DMS 273 treated with DMSO at 0.1 percent for 48 hours (cell line): ENCODE measurements at regions not wholly inside any gene's neighbourhood (a gene's known extent, or its start where the extent isn't known, plus 50 kb on each side); places are given as distances from the start of the nearest gene placed in this dataset.

Experiments
- DNase-seq: peaks from one replicate; lab custom pipeline; 2025; lab: John Stamatoyannopoulos, UW

DNA sequence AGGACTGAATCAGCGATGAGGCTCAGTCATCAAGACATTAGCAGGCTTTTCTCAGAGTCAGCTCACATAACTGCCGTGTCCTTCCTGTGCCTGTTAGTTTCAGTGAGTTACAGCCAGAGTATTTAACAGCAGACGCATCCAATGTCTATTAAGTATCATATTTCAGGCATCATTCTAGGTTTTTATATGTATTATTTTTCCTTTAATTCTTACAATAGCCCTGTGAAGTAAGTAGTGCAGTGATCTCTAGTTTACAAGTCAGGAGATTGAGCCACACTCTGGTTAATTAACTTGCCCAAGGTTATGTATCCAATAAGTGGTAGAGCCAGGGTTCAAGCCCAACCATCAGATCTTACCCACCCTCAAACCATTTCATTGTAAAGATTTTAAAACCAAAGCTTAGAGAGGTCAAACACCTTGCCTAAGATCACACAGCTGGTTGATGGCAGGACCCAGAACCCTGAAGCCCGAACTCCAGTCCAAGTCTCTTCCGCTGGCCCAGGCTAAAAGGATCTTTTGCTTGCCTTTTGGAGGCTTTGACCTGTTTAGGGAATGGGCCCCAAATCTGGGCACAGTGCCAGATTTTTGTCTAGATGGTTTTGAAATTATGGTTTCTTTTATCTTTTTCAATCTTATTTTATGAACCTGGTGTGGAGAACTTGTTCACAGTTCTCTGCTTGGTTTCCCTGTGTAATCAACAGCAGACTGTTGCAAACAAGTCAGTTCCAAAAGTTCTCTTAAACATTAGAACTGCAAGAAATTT is 261.2 kb upstream of the CLINT1 start:
- DNase-seq, result no peak

- DNase-seq, result no peak
Observed at GRCh38 chr5:158117467-158118160, 258.7 kb upstream of the CLINT1 start.

DNA sequence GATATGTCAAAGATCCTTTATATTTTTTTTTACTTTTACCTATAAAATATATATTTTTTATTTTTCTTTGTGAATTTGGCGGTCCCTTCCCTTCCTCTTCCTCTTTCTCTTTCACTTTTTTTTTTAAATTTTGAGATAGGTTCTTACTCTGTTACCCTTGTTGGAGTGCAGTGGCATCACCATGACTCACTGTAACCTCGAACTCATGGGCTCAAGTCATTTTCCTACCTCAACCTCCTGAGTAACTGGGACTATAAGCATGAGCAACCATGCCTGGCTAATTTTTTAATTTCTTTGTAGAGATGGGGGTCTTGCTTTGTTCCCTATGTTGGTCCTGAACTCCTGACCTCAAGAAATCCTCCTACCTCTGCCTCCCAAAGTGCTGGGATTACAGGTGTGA is 258.0 kb upstream of the CLINT1 start:
- DNase-seq, result no peak

- DNase-seq, result no peak
Observed at GRCh38 chr5:158115468-158115867, 256.5 kb upstream of the CLINT1 start.

GRCh38 chr5:158108177-158108576 is 249.2 kb upstream of the CLINT1 start:
- no peak for DNase-seq

GRCh38 chr5:158100373-158100888 is 241.5 kb upstream of the CLINT1 start:
- DNase-seq, result no peak

DNA sequence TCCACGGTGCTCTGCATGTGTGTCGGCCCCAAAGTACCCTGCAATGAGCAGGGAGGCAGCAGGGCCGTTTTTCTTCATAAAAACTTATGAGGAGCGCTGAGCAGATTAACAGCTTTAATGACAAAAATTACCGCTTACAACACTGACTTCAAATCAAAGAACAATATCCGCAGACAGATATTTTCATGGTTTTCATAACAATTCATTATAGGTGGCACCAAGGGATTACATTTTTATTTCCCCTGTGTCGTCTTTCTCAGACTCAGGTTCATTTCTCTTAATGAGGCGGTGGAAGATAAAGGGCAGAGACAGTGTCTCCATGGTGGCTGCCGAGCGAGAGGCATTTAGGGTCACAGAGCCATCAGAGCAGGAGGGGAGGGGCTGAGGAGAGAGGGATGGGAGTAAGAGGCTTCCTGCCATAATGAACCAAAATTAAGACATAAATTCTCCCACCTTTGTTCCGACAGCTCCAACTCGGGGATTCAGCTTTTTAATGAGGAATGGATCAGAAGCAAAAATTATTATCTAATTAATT is 240.7 kb upstream of the CLINT1 start:
- DNase-seq, result no peak

DNA sequence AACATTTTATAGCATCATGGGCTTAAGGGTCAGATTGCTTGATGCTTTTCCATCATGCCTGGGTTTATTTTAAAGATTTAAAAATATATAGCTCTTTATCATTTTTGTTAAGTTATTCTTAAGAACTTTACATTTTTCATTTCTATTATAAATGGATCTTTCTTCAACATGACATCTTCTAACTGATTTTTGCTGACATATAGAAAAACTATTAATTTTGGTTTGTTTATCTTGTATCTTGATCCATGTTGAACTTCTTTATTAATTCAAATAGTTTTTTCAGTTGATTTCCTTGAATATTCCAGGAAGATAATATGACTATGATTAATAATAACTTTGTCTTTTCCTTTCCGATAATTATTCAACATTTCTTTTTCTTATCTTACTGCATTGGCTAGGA is 237.9 kb upstream of the CLINT1 start:
- DNase-seq, result no peak

- no peak for DNase-seq
Observed at GRCh38 chr5:158086856-158087255, 227.9 kb upstream of the CLINT1 start.

- DNase-seq, result no peak
Observed at GRCh38 chr5:158084292-158084691, 225.3 kb upstream of the CLINT1 start.

DNA sequence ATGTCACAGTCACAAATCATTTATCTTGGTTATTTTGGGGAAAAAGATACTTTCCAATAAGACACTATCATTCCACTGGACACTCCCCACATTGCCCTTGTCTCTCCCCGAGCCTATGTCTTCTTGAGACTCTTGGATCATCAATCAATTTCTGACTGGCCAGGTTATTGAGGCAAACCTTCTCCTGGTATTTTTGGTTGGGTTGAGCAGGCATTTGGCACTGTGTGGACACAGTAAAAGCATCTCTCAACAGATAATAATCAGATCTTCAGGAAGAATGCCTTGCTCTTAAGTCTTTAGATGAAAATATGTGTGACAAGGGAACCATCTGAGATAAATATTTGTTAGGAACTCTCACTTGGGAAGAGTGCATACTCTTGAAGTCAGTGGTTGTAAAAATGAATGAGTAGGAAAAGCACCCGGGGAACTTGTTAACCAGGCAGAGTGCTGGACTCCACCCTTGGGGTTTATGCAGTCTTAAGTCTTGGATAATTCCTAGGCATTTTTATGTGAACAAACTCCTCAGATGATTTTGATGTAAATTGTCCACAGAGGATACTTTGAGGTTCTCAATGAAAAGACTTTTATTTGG is 223.8 kb upstream of the CLINT1 start:
- DNase-seq, result no peak

DNA sequence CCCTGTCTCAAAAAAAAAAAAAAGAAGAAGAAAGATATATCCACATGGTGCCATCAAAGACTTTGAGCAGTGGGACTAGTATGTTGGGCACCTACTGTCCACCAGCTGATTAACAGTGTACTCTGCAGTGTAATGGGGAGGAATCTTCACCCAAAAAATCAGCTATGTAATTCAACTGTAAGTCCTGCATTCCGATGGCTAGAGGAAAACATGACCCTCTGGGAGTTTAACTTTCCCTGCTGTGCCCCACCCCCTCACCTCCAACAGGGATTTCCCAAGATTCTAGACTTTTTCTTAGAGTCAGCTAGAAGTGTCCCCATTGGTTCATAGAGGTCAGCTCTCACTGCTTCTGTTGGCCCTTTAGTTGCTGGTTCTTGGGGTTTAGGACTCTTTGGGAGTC is 221.2 kb upstream of the CLINT1 start:
- no peak for DNase-seq

DNA sequence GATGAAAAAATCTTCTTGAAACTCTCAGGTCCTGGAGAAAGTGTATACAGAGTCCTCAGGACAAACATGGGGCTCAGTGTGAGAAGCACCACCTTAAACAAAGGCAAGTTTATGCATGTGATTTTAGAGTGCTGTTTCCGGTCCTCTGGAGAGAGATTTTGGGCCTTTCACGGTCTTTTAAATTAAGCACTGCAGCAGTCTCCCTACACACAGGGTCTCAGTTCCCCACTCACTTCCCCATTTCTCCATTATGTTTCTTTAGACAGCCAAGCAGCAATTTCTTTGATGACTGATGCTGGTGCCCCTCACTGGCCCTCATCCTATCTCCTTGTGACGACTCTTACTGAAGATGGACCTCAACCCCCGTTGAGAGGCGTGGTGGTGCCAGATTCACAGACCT is 220.2 kb upstream of the CLINT1 start:
- no peak for DNase-seq

- DNase-seq, result no peak
Observed at GRCh38 chr5:158074992-158075769, 216.2 kb upstream of the CLINT1 start.

- DNase-seq, result no peak
Observed at GRCh38 chr5:158074597-158074991, 215.6 kb upstream of the CLINT1 start.

DNA sequence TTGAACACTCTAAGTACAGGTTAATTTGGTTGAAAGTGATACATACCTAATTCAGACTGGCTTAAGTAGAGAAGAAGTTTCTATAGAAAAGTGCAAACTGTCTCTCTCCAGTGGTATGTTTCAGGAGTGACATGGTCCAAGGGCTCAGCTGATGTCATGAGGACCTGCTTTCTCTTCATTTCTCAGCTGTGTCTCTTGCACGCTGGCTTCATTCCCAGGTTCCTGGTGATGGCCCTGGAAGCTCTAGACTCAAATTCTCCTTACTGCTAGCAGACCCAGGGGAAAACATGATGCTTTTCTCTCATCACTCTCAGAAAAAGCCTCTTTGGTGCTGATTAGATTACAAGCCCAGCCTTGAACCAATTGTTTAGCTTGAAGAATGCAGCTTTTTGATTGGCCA is 211.9 kb upstream of the CLINT1 start:
- DNase-seq, result no peak

GRCh38 chr5:158069838-158070237 is 210.9 kb upstream of the CLINT1 start:
- no peak for DNase-seq

DNA sequence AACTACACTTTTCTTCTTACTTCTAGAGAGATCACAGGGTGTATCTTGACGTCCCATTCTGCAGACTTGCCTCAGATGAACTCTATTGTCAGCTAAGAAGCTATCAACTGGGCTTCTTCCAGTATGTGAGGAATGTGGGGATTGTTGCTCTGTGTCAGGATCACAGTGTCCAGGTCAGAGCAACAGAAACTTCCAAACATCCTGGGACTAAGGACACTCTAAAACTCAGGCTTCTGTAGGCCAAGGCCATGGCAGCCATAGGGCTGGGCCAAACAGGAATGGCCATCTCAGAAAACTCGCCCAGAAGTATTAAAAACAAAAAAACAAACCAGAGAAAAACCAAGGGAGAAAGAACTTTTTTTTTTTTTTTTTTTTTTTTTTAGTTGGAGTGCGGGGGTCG is 210.0 kb upstream of the CLINT1 start:
- DNase-seq, result no peak

DNA sequence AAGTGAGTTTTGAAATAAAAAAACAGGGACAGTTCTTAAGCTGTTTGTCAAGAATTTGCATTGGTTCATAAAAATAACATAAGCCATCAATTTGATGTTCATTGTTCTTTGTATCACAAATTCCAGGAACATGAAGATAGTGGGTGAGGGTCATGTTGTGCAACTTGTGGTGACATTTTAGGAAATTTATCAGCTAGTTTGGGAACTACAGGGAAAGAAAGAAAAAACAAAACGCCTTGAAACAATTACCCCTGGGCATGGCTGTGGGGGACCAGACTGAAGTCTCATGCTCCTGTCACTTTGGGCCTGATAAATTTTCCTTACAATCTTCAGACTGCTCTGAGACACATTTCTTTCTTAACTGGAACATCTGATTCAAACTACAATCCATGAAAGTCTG is 207.1 kb upstream of the CLINT1 start:
- DNase-seq, result no peak

DNA sequence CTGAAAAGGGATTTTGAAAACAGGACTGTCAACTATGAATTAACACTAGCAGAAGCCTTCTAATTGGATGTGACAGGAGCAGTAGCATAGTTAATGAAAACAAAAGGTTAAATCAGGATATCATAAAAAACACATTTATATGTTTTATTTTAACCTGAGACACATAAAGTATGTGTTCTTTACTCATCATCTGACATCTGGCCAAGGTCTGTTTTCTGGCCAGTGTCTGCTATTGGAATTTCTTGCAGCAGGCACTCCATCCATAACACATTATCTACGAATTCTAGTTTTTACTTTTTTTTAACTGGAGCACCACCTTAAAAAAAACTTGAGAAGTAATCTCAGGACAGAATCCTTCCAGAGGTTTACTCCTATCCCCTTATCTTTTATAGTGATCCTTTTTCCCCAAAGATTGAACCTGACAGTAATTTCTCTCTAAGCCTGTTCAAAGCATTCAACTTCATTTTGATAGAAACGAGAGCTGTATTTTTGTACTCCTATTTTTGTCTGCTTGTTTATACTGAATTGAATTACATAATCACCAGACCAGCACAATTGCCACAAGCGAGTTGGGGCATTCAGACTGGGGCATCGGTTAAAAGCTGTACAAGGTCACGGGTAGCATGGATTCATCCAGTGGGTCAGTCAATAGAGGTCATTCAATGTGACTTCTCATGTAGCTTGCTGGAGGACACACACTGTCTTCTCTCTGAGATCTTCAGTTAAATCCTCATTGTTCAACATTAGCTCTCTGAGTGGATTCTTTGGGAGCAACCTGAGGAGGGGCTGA is 205.6 kb upstream of the CLINT1 start:
- no peak for DNase-seq

- DNase-seq, result no peak
Observed at GRCh38 chr5:158063052-158063451, 204.1 kb upstream of the CLINT1 start.
